GM12872 (cell line): ENCODE measurements at regions not wholly inside any gene's neighbourhood (a gene's known extent, or its start where the extent isn't known, plus 50 kb on each side); places are given as distances from the start of the nearest gene placed in this dataset.

Experiments used
- CTCF ChIP-seq: IDR thresholded peaks from 3 replicates; pipeline ENCODE4 v1.5.1; 2011; ENCODE audit warnings: low read depth, mild to moderate bottlenecking, low read length, moderate library complexity; ENCODE audit not compliant: insufficient read depth

- TF ChIP-seq CTCF, result no peak
These were observed 147.6 kb upstream of the TAB2 start for GRCh38 chr6:149169761-149170511.

DNA sequence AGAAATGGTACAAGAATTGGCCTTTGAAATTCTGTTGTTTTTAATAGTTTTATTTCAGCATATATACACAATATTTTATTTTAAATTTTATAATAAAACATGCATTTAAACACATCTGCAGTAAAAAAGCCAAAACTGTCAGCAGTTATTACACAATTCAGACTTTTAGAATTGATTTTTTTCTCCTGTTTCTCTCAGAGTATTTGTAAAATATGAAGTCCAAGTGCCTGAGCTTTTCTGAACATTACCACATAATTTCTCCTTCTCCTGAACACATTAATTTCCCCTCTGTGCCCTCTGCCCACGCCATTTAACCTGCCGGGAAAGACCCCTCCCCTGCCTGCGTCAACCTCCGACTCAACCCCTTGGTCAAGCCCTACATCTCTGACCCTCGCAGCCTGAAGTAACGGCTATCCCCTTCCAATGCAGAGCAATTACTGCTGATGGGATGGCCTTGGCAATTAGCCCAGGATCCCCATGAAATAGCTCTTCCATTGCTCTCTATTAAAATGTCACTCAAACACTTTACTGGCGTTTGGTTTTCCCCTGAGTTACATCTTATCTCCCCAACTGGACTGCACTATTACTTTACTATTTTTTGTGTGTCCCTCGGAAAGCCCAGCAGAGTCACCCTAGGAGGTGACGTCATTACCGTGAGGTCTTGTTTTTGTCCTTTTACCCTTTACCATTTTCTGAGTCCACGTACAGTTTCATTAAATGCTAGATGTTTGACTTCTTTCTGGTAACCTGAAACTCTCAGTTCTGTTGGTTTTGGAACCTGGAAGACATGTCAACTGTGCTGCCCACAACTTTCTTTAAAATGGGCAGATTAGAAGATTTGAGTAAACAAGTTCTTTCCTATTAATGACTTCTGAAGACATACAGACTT is 146.7 kb upstream of the TAB2 start:
- TF ChIP-seq CTCF, result no peak

DNA sequence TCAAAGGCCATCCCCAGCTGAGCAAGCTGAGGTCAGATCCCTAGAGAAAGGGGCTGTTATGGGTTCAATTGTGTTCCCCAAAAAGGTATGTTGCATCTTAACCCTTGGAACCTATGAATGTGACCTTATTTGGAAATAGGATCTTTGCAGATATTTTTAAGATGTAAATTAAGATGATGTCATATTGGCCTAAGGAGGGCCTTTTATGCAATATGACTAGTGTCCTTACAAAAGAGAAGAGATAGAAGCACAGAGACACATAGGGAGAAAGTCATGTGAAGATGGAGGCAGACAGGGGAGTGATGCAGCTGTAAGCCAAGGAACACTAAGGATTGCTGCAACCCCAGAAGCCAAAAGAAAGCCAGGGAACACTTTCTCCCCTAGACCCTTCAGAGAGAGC is 144.3 kb upstream of the TAB2 start:
- TF ChIP-seq CTCF, result no peak

DNA sequence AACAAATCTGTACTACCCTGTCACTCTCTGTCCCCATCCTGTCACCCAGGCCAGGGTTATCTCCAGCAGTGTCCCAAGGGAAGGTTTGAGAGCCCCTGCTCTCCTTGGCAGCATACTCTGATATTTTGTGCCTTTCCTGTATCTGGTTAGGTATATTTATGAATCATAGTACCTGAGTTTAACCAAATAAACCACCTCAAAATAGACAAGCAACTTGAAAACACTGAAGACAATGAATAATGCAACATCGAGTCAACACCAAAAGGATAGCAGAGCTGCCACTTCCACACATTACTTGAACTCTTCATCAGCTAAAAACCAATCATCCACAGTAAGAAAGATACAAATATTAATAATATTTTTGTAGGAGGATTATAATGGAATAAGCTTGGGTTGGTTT is 142.6 kb upstream of the TAB2 start:
- TF ChIP-seq CTCF, result no peak

DNA sequence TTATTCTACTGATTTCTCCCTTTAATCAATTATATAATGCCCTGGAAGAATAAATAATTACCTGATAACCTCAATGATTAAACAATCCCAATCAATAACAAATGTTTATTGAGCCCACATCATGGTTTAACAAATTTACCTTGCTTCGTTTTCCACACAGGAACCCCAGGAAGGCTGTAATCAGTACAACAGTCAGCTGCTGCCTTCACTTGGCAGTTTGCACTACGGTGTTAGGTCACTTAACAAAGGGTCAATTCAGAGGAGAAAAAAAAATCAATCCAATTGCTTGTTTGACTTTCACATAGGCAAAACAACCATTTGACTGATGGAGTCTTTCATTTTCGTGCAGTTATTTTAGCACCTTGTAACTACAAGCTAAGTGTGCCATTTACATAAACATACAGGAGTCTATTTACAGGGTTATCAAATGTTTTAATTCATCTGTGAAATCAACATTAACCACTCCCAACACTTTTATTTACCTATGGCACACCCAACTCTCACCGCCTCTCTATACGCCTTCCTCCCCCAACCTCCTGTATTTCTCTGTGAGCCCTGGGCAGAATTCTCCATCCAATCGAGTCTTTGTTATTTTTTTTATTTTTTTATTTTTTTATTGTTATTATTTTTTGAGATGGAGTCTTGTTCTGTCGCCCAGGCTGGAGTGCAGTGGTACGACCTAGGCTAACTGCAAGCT is 140.4 kb upstream of the TAB2 start:
- no peak for TF ChIP-seq CTCF

DNA sequence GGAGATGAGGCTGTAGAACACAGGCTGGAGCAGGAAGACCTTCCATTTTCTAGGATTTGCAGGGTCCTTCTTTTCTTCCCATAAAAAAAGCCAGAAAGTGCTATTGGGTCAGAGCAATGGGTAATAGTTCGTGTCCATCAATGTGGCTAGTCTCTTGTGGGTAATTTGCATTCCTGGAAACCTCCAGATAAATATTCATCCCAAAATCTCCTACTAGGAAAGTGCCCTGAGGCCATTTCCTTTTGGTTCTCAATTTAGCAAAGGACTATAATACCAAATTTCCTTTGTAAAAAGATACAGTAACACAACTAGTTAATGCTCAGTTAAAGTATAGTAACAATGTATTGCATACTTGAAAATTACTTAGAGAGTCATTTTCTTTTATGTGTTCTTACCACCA is 138.1 kb upstream of the TAB2 start:
- no peak for TF ChIP-seq CTCF

DNA sequence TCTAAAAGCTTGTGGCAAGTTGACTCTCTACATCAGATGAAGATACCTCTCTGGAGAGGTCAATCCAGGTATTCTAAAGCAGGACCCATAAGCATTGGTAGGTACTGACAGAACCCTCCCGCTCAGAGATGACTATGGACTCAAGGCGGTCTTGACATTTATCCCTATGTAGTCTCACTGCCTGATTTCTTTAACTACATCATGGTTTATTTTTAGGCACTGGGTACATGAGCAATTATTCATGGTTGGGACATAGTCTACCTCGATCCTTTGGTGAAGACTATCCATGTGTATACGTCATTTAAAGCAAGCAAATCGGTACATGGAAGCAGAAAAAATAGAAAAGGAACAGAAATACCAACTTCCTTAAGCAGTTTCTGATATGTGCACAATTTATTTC is 136.2 kb upstream of the TAB2 start:
- TF ChIP-seq CTCF, result no peak
